Naive thymus-derived CD8-positive, alpha-beta T cell (primary cell): ENCODE measurements at regions not wholly inside any gene's neighbourhood (a gene's known extent, or its start where the extent isn't known, plus 50 kb on each side); places are given as distances from the start of the nearest gene placed in this dataset.

Experiments used
- ATAC-seq, 2 donors: fragments of 150-1000 bp; cut with Tn5 transposase in 1 of 2; sonication (Bioruptor Pico), chemical (Tn5 transposase) in 1 of 2; 1 replicate in 1 of 2; 2 replicates in 1 of 2; pipeline ENCODE4 v1.10.0; 2021; ENCODE audit warnings: mild to moderate bottlenecking in 2 of 2, moderate library complexity in 2 of 2
- POLR2A ChIA-PET: fragments of 350-600 bp; sonication (Branson Sonifier 250); formaldehyde crosslinking; loops from one replicate; lab custom pipeline; 2021; ENCODE audit warnings: antibody characterized with exemption; lab: Charles Lee
- DNase-seq, 10 donors: peaks; one replicate each; pipeline versions ENCODE4 v3.0.0 to v3.0.0-alpha.2; 2020 to 2022
- H3K27ac Mint-ChIP-seq, 10 donors: one replicate each; pipeline ENCODE4 v1.8.0; 2020 to 2022; ENCODE audit warnings: mild to moderate bottlenecking in 10 of 10, mixed read lengths in 10 of 10, moderate library complexity in 4 of 10, inconsistent platforms in 1 of 10
- H3K27me3 Mint-ChIP-seq, 5 donors: one replicate each; pipeline ENCODE4 v1.8.0; 2021 to 2022; ENCODE audit warnings: mixed read lengths in 5 of 5
- H3K36me3 Mint-ChIP-seq, 3 donors: one replicate each; pipeline ENCODE4 v1.8.0; 2020 to 2022; ENCODE audit warnings: mixed read lengths in 3 of 3, mild to moderate bottlenecking in 2 of 3, inconsistent platforms in 1 of 3
- H3K4me1 Mint-ChIP-seq, 4 donors: one replicate each; pipeline ENCODE4 v1.8.0; 2021 to 2022; ENCODE audit warnings: mixed read lengths in 4 of 4
- H3K4me3 Mint-ChIP-seq, 10 donors: one replicate each; pipeline ENCODE4 v1.8.0; 2020 to 2022; ENCODE audit warnings: mild to moderate bottlenecking in 10 of 10, mixed read lengths in 10 of 10, moderate library complexity in 6 of 10, inconsistent platforms in 1 of 10
- H3K9me3 Mint-ChIP-seq, 9 donors: one replicate each; pipeline ENCODE4 v1.8.0; 2020 to 2022; ENCODE audit warnings: mixed read lengths in 9 of 9, mild to moderate bottlenecking in 3 of 9, inconsistent platforms in 1 of 9, moderate library complexity in 1 of 9

DNA sequence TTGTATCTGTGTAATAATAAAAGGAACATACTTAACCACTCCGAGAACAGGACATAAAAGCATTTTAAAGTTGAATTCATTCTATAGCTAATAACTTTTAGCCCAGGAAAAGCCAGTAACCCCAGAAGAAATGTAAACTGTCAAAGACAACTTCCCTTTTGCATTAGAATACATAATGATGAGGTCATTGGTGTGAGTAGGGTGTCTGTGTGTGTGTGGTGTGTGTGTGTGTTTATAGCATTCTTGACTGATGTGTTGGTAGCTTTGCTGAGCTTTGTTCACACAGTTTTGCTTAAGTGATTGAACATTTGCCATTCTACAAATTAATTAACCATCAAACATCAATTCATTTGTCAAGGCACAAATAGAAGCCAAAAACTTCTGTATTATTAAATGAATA lies 559.6 kb downstream of the ARAP2 start:
- POLR2A ChIA-PET, result no interaction called here

DNA sequence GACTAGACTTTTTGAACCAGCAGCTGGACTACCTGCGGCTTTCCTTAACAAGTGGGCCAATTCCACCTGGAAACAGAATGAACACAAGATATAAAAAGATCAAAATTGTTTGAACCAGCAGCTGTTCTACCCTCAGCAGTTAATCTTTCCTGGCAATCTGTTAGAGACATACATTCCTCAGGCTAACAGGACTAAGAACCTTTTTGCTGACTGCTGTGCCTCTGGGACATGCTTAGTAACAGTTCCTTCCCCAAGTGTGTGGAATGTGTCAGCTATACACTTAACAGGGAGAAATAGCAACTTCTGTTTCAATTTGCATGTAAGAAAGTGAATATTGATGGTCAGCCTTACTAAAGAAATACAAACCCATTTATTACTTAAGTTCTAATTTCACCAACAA lies 554.4 kb downstream of the ARAP2 start:
- peaks cover 0 to 3% (median 0%) of the 10 kb centered on the region in 9 donors for H3K9me3 Mint-ChIP-seq
- H3K4me3 Mint-ChIP-seq, result no peak overlapping the region
- ATAC-seq (no peak), DNase-seq (no peak)
- H3K27me3 Mint-ChIP-seq, result no peaks in the 10 kb centered on the region
- no peaks in the 10 kb centered on the region for H3K4me1 Mint-ChIP-seq
- no peaks in the 10 kb centered on the region for H3K36me3 Mint-ChIP-seq
- POLR2A ChIA-PET, result no interaction called here
- no peak overlapping the region for H3K27ac Mint-ChIP-seq

More for the DNA sequence above, 559.6 kb downstream of the ARAP2 start:
- ATAC-seq (no peak), DNase-seq (no peak)
- Mint-ChIP-seq H3K9me3 (peaks cover 0 to 9% (median 4%) of the 10 kb centered on the region in 9 donors), H3K4me3 (no peak overlapping the region), H3K4me1 (no peaks in the 10 kb centered on the region), H3K27me3 (no peaks in the 10 kb centered on the region), H3K36me3 (no peaks in the 10 kb centered on the region), H3K27ac (no peak overlapping the region)

GRCh38 chr4:35690271-35690670 lies 554.0 kb downstream of the ARAP2 start:
- no peak overlapping the region for H3K27ac Mint-ChIP-seq
- DNase-seq, result no peak
- POLR2A ChIA-PET, result no interaction called here
- no peaks in the 10 kb centered on the region for H3K27me3 Mint-ChIP-seq
- H3K36me3 Mint-ChIP-seq, result no peaks in the 10 kb centered on the region
- no peak overlapping the region for H3K4me3 Mint-ChIP-seq
- H3K4me1 Mint-ChIP-seq, result no peaks in the 10 kb centered on the region
- peaks cover 0 to 3% (median 0%) of the 10 kb centered on the region in 9 donors for H3K9me3 Mint-ChIP-seq
- ATAC-seq, result no peak

DNA sequence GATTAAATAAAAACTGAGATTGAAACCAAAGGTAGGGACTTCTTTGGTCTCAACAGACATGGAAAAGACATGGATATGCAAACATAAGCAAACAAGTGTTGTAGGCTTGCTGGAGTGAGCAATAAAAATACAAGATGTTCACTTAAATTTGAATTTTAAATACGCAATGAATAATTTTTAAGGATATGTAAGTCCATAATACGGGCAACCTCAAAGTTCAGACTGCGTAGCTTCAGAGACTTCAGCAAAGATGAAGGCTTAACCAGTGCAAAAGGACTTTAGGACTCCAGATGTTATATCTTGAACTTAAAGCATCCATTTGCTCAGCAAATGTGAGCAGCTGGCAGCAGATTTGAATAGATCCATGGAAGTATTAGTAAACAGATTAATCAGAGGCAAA lies 549.3 kb downstream of the ARAP2 start:
- ATAC-seq, result no peak
- POLR2A ChIA-PET, result no interaction called here

DNA sequence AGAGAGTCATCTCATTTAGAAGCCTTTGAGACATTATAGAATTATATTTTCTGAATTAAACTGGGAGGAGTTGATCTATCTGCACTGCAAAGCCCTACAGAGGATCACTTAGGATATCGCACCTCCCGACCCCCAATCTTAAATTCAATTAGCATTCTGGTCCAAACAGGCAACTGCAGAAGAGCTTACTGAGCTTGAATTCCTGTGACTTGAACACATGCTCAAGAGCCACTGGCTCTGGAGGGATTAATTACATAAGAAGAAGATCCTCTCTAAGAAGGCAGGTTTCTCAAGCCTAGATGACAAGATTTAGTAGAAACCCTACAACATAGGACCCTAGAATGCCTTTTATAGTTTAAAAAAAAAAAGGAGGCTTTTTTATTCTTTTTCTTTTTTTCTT lies 548.9 kb downstream of the ARAP2 start:
- H3K27me3 Mint-ChIP-seq, result no peaks in the 10 kb centered on the region
- H3K27ac Mint-ChIP-seq, result no peak overlapping the region
- peaks cover 0 to 4% (median 0%) of the 10 kb centered on the region in 9 donors for H3K9me3 Mint-ChIP-seq
- no peak overlapping the region for H3K4me3 Mint-ChIP-seq
- POLR2A ChIA-PET, result no interaction called here
- no peaks in the 10 kb centered on the region for H3K36me3 Mint-ChIP-seq
- H3K4me1 Mint-ChIP-seq, result no peaks in the 10 kb centered on the region
- ATAC-seq (no peak), DNase-seq (no peak)

More for the DNA sequence above, 549.3 kb downstream of the ARAP2 start:
- Mint-ChIP-seq H3K4me1 (no peaks in the 10 kb centered on the region), H3K36me3 (no peaks in the 10 kb centered on the region), H3K27me3 (no peaks in the 10 kb centered on the region), H3K9me3 (peaks cover 0 to 2% (median 0%) of the 10 kb centered on the region in 9 donors), H3K27ac (no peak overlapping the region), H3K4me3 (no peak overlapping the region)
- DNase-seq, result no peak

GRCh38 chr4:35697210-35697736 lies 547.0 kb downstream of the ARAP2 start:
- H3K9me3 Mint-ChIP-seq, result peaks cover 0 to 11% (median 0%) of the 10 kb centered on the region in 9 donors
- H3K4me3 Mint-ChIP-seq, result no peak overlapping the region
- DNase-seq (no peak), ATAC-seq (no peak)
- no peaks in the 10 kb centered on the region for H3K36me3 Mint-ChIP-seq
- POLR2A ChIA-PET, result no interaction called here
- no peak overlapping the region for H3K27ac Mint-ChIP-seq
- H3K4me1 Mint-ChIP-seq, result no peaks in the 10 kb centered on the region
- no peaks in the 10 kb centered on the region for H3K27me3 Mint-ChIP-seq

- H3K27me3 Mint-ChIP-seq, result no peaks in the 10 kb centered on the region
- DNase-seq (no peak), ATAC-seq (no peak)
- no peak overlapping the region for H3K4me3 Mint-ChIP-seq
- no peak overlapping the region for H3K27ac Mint-ChIP-seq
- peaks cover 0 to 11% (median 0%) of the 10 kb centered on the region in 9 donors for H3K9me3 Mint-ChIP-seq
- no peaks in the 10 kb centered on the region for H3K36me3 Mint-ChIP-seq
- POLR2A ChIA-PET, result no interaction called here
- H3K4me1 Mint-ChIP-seq, result no peaks in the 10 kb centered on the region
Observed at GRCh38 chr4:35700663-35701062, 543.7 kb downstream of the ARAP2 start.

DNA sequence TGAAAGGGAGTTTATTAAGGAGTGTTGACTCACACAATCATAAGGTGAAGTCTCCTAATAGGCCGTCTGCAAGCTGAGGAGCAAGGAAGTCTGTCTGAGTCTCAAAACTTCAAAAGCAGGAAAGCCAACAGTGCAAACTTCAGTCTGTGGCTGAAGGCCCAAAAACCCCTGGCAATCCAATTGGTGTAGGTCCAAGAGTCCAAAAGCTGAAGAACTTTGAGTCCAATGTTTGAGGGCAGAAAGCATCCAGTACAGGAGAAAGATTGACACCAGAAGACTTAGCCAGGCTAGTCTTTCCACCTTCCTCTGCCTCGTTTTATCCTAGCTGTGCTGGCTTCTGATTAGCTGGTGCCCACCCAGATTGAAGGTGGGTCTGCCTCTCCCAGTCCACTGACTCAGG lies 535.2 kb downstream of the ARAP2 start:
- POLR2A ChIA-PET, result no interaction called here
- DNase-seq (no peak), ATAC-seq (no peak)
- H3K9me3 Mint-ChIP-seq, result peaks cover 2 to 43% (median 26%) of the 10 kb centered on the region in 9 donors
- no peak overlapping the region for H3K4me3 Mint-ChIP-seq
- no peaks in the 10 kb centered on the region for H3K27me3 Mint-ChIP-seq
- peaks cover 0 to 9% (median under 1%) of the 10 kb centered on the region in 3 donors for H3K36me3 Mint-ChIP-seq
- H3K4me1 Mint-ChIP-seq, result no peaks in the 10 kb centered on the region
- no peak overlapping the region for H3K27ac Mint-ChIP-seq

GRCh38 chr4:35710343-35710742 lies 534.0 kb downstream of the ARAP2 start:
- POLR2A ChIA-PET, result no interaction called here
- Mint-ChIP-seq H3K27me3 (no peaks in the 10 kb centered on the region), H3K36me3 (peaks cover 0 to 17% (median 2%) of the 10 kb centered on the region in 3 donors), H3K27ac (no peak overlapping the region), H3K4me3 (no peak overlapping the region), H3K4me1 (no peaks in the 10 kb centered on the region), H3K9me3 (peaks cover 9 to 53% (median 36%) of the 10 kb centered on the region in 9 donors)
- no peak for DNase-seq
- ATAC-seq, result no peak

GRCh38 chr4:35711127-35711526 lies 533.2 kb downstream of the ARAP2 start:
- ATAC-seq (no peak), DNase-seq (no peak)
- no peak overlapping the region for H3K4me3 Mint-ChIP-seq
- H3K27ac Mint-ChIP-seq, result no peak overlapping the region
- H3K9me3 Mint-ChIP-seq, result peaks cover 10 to 53% (median 37%) of the 10 kb centered on the region in 9 donors
- H3K4me1 Mint-ChIP-seq, result no peaks in the 10 kb centered on the region
- H3K36me3 Mint-ChIP-seq, result peaks cover 0 to 19% (median 2%) of the 10 kb centered on the region in 3 donors
- POLR2A ChIA-PET, result no interaction called here
- no peaks in the 10 kb centered on the region for H3K27me3 Mint-ChIP-seq

DNA sequence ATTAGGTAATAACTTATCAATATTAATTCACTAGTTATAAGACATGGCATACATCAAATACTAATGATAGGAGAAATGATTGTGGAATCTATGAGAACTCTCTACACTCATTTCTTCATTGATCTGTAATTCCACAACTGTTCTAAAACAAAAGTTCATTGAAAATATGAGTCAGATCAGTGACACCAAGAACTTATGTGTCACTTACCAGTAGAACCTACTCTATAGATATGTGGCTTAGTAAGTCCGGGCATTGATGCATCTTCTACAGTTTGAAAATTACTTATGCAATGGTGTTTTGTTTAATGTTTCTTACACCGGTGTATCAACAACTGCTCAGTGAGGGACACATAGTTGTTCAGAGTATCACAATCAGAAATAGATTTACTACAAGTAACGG lies 520.3 kb downstream of the ARAP2 start:
- no peak for ATAC-seq
- Mint-ChIP-seq H3K27ac (no peak overlapping the region), H3K4me1 (no peaks in the 10 kb centered on the region), H3K36me3 (no peaks in the 10 kb centered on the region), H3K4me3 (no peak overlapping the region), H3K9me3 (peaks cover 0 to 4% (median 0%) of the 10 kb centered on the region in 9 donors), H3K27me3 (no peaks in the 10 kb centered on the region)
- no peak for DNase-seq
- POLR2A ChIA-PET, result no interaction called here

DNA sequence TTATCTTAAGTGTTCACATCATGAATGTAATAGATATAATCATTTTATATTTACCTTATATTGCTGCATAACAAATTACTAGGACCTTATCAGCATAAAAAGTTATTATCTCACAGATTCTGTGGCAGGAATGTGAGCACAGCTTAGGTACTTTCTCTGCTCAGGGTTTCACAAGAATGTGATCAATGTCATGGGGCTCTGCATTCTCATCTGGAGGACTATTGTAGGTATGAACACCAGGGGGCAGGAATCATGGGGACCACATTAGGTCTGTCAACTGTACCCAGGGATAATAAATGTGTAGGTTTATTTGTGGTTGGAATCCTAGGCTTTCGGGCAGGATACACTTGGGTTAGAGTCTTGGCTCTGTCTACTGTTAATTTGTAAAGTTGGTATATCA lies 519.2 kb downstream of the ARAP2 start:
- no peaks in the 10 kb centered on the region for H3K36me3 Mint-ChIP-seq
- ATAC-seq (no peak), DNase-seq (no peak)
- H3K9me3 Mint-ChIP-seq, result peaks cover 0 to 4% (median 0%) of the 10 kb centered on the region in 9 donors
- no peak overlapping the region for H3K27ac Mint-ChIP-seq
- no peak overlapping the region for H3K4me3 Mint-ChIP-seq
- H3K27me3 Mint-ChIP-seq, result no peaks in the 10 kb centered on the region
- POLR2A ChIA-PET, result no interaction called here
- no peaks in the 10 kb centered on the region for H3K4me1 Mint-ChIP-seq

DNA sequence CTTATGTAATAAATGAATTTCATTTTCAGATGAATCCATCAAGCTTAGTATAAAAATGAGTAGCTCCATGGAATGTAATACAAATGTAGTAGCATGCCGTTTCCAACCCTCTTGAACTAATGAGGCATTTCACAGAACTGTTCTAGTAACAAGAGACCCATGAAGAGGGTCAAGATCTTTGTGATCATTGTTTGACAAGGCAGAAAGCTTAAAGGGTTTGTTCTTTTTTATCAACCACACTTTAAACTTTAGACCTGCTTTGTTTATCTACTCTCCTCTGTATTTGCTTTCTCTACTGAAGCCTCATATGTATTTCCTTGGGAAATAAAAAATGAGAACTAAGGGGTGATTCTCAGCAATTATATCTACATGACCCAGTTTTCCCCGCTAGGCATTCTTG lies 513.9 kb downstream of the ARAP2 start:
- no peaks in the 10 kb centered on the region for H3K4me1 Mint-ChIP-seq
- no peak overlapping the region for H3K4me3 Mint-ChIP-seq
- no peaks in the 10 kb centered on the region for H3K36me3 Mint-ChIP-seq
- H3K9me3 Mint-ChIP-seq, result peaks cover 0 to 4% (median 0%) of the 10 kb centered on the region in 9 donors
- DNase-seq (no peak), ATAC-seq (no peak)
- H3K27ac Mint-ChIP-seq, result no peak overlapping the region
- peaks cover 0 to 2% (median 0%) of the 10 kb centered on the region in 5 donors for H3K27me3 Mint-ChIP-seq
- POLR2A ChIA-PET, result no interaction called here

DNA sequence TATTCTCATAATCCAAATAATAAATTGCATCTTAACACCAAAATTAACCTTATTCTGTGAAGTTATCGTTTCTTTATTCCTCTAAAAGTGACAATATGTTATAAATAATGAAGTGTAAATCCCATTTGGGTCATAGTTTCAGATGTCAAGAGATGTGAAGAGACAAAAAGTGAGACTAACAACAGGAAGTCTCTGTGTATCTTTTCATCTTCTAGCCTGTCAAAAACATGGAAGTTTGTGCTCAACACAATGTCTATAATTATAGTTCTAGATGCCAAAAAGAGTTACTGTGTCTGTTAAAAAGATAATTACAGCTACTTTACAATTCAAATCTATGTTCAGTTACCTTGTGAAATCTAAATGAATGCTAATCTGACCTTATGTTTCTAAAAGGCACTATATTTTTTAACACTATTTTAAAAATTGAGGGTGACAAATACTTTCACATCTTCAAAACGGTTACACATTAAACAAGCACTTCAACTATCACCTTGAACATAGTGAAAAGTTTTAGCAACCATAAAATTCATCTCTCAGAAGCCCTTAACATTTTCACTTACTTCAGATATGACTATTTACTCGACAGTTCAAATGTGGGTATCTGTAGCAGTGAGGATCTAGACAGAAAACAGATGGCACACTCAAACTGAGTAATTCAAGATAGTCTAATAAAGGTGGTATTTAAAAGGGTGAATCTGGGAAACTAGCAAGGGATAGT lies 509.8 kb downstream of the ARAP2 start:
- H3K9me3 Mint-ChIP-seq, result peaks cover 0 to 8% (median 0%) of the 10 kb centered on the region in 9 donors
- no peaks in the 10 kb centered on the region for H3K36me3 Mint-ChIP-seq
- no peak overlapping the region for H3K27ac Mint-ChIP-seq
- H3K4me3 Mint-ChIP-seq, result no peak overlapping the region
- DNase-seq (no peak), ATAC-seq (no peak)
- H3K4me1 Mint-ChIP-seq, result no peaks in the 10 kb centered on the region
- POLR2A ChIA-PET, result no interaction called here
- H3K27me3 Mint-ChIP-seq, result peaks cover 0 to 3% (median 0%) of the 10 kb centered on the region in 5 donors
